ENCODE measurements at regions not wholly inside any gene's neighbourhood (a gene's known extent, or its start where the extent isn't known, plus 50 kb on each side); places are given as distances from the start of the nearest gene placed in this dataset.
"Not testable (repeated sequence)": the region's sequence is repeated elsewhere in the genome, so short reads cannot be mapped to it uniquely, and the experiment has no call there.

DNA sequence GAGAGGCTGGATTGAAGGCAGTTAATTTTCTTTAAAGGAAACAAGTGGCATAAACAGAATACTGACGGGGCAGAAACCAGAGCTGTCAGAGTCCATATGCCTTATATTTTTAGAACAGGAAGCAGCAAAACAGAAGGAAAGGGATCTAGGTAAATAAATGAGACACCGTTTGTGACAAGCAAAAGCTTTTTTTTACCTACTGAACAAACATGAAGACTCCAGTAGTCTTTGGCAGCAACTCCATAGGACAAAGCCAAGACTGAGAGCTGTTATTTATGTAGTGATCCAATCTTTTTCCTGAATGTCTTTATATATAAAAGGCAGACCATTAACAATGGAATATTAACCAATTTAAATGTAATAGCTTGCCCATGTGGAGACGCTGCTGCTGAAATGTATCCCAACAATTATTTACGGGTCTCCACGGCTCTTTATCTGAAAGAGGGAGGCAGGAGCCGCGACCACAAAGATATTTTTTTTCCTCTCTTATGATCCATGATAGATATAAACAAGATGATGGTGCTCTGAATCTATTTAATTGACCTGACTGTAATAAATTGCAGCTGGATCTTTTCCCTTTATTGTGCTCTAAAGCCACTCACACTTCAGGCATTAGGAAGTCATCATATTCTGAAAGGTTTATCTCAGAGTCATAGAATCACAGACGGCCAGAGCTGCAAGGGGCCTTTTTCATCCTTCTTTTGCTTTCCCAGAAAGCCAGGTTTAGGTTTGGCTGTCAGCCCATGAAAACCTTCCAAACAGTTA, 687.8 kb downstream of the EFNB2 start:
- DNase-seq (ENCODE audit: low read depth) = no peak

DNA sequence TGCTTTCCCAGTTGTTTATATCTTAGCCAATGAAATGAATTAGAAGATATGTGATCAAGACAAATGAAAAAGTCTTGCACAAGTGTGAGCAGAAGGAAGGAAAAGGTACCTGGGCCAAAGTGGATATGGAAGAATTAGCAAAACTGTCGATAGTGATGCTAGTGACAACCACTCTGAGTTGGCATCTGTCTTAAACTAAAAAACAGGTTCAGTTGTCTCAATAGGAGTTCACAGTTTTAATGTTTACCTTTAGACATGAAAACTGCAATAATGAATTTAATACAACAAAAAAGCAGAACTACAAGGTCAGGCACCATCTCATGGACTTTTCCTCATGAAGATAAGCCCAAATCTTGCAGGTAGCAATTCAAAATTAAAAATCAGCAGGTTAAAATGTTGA, 688.5 kb downstream of the EFNB2 start:
- DNase-seq (ENCODE audit: low read depth) = no peak

DNA sequence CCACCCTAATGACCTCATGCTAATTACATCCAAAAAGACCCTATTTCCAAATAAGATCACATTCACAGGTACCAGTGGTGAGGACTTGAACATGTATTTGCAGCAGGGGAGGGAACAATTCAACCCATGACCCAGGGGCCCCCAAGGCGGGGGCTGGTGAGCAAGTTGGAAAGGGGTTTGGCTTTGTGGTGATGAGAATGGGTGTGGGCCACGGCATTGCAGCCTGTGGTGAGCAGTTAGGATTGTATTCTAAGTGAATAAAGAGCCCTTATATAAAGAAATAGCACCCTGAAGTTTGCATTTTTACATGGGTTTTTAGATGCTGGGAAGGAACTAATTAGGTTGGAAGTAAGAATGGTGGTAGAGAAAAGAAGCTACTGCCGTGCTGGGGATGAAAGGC, 694.2 kb downstream of the EFNB2 start:
- DNase-seq (ENCODE audit: low read depth) = no peak

DNA sequence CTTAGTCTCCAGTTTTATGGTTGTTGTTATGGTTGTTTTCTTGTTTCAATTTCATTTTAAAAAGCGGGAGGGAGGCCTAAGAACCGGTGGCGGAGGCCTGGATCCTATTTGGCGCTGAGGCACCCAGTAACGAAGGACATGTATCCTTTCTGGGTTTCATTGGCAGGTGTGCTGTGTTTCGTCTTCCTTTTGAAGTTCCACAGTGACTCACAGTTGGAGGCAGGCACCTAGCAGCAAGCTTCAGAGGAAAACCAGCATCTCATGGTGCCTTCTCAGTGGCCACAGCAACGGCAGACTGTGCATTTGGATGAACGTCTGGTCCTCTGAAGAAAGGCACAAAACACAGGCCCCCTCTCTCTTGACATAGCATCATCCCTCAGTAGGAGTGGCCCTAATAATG, 697.2 kb downstream of the EFNB2 start:
- DNase-seq (ENCODE audit: low read depth) = no peak

DNA sequence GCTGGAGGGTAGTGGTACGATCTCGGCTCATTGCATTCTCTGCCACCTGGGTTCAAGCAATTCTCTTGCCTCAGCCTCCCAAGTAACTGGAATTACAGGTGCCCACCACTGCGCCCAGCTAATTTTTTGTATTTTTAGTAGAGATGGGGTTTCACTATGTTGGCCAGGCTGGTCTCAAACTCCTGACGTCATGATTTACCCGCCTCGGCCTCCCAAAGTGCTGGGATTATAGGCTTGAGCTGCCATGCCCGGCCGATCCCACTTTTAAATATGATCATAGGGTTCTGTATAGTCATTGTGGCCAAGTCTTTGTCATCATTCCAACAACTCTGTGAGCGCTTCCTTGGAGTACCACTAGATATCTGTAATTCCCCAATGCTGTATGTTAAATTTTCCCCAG, 698.2 kb downstream of the EFNB2 start:
- not testable (repeated sequence) for DNase-seq (ENCODE audit: low read depth)

DNA sequence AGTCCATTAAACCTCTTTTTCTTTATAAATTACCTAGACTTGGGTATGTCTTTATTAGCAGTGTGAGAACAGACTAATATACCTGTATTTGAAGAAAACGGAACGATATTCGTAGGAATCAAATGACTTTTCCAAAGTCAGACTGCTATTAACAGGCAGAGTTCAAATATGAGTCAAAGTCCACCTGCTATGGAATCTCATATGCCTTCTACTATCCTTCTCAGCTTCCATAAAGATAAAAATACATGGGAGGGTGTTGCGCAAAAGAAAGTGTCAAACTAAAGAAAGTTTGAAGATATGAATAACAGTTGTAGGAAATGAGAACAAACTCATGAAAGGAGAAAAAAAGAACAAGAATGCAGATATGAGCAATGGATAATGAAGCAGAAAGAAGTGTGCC, 704.6 kb downstream of the EFNB2 start:
- DNase-seq (ENCODE audit: low read depth) = no peak

DNA sequence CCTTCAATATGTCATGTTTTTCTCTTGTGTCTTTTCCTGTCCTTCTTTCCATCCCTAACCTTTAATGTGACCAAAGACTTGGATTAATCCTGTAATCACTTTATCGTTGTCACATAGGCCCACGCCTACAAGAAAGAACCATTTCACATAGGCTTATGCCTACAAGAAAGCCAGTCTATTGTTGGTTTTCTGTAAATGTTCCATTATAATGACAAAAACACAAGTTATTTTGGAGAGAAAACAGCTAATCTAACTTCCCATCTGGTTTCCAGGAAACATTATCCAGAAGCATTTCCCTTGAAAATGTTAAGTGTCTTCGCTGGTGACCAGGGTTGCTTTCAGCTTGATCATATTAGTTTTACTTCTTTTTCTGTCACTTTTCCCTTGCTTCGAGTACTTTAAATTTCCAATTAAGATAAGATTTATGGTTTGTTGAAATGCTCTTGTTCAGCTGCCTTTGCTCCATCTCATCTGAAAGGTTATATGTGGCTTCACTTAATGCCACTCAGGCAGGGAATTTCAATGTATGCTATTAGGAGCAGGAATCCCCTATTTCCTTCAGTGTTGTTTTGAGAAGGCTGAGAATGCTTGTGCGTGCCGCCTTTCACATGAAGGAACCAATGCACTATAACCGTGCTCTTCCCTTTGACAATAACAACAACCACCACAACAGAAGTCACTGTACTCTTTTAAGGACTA, 708.2 kb downstream of the EFNB2 start:
- no peak for DNase-seq (ENCODE audit: low read depth)

DNA sequence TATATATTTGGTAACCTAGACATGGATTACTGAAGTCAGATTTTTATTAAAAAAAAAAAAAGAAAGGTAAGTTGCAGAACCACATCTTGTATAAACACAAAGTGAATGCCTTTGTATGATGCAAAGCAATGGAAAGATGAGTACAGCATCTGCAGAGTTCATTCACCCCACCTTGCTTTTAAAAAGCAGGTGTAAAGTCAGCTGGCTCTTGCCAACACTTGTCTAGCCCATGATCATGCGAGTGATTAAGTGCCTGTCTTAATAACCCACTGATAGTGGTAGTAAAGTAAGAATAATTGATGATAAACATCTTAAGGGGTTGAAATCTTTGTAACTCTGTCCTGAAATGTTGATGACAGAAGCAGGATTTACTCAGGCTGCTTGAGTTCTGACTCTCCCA, 710.4 kb downstream of the EFNB2 start:
- no peak for DNase-seq (ENCODE audit: low read depth)

DNA sequence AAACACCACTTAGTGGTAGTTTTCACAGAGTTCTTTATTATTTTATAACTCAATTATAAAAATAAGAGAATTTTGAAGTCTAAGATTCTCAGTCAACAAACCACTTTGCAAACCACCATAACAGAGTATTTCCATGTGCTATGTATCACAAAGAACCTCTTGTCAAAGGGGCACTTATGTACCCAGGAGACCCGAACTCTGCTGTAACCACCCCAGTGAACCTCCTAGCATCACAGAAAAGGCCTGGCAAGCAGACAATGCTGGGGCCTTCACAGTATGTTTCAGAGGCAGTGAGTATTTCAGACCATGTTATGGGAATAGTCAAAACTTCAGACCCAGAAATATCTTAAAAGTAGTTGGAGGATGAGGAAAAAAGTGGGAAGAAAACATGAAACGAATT, 714.1 kb downstream of the EFNB2 start:
- no peak for DNase-seq (ENCODE audit: low read depth)

DNA sequence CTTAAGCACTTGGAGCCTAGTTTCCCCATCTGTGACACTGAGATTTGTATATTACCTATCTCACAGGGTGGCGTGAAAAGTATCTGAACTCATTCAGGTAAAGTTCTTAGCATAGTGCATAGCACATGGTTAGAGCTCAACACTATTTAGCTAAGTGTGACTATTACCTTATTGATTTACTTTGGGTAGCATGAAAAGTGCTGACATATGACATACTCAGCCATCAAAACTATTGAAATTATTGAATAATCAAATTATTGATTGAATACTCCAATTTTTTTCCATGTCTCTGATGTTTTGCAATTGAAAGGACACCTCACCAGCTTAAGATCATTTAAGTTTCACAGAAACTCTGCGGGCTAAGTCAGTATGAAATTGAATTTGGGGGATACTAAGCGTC, 715.0 kb downstream of the EFNB2 start:
- no peak for DNase-seq (ENCODE audit: low read depth)

DNA sequence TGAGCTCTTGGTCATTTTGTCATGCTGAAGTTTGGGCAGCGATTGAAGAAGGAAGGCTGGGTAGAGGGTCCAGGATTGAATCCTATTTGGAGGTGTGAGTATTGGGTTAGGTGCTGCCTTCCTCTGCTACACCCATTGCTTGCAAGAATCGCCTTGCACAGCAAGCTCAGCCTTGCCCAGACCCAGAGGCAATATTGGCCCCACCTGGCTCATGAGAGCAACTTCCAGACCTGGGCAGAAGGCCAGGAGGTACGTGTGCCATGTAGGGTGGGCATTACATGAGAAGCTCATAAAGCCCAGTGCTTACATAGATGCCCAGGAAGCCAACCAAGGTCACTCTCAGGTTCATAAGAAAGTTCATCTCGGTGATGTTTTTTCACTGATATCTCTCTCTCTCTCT, 718.0 kb downstream of the EFNB2 start:
- DNase-seq (ENCODE audit: low read depth) = no peak

DNA sequence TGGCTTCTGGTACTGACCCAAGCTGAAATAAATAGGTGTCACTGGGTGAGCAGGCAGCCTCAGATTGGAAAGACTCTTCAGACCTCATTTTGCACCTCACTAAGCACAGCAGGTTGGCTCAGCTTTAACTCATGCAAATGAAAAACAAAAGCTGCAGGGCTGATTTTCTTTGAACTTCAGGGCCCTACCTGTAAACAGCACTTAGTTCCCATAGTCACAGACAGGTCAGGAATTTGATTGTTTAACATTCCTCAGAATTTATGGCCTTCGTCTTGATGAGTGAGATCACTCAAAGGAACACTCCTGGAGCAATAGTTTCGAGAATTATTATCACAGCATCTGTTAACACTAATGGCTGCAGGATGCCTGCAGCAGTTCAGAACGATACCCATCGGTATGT, 718.5 kb downstream of the EFNB2 start:
- no peak for DNase-seq (ENCODE audit: low read depth)

DNA sequence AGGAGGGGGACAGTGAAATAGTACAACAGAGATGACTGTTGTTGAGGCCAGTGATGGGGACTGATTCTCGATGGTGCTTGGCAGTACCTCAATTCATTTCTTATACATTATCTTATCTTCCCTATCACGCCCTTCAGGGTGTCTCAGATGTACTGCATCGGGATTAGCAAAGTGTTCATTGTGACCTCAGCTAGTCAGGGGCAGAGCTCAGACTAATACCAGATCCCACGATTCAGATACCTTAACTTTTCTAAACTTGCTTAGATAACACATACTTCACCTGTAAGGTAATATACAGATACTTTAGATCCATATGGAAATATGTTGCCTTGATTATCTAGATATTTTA, 720.6 kb downstream of the EFNB2 start:
- no peak for DNase-seq (ENCODE audit: low read depth)

DNA sequence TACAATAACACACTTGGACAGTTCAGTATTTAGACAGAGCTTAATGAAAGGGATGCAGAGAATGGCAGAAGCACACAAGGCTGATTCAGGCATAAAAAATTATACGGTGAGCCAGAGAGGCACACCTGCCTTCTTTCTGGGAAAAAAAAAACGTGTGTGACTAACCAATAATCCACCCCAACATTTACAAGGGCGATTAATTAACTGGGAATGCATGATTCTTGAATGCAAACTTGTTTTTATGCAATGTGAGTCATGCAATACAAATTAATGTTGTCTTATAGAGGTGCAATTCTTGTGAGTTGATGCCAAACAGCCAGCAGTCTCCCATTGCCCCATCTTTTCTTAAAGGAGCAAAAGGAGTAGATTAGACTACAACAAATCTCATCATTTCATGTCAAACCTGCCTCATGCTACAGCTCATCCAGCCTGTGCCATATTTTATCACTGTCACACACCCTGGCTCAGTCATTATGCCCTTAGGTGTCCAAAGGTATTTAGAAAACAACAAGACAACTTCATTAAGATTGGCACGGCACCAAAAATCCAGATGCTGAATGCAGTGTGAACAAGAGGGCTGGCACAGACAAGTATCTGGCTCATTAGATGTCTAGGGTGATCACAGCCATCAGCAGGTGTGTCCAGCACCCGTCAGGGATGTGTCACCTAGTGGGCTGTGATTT, 721.1 kb downstream of the EFNB2 start:
- no peak for DNase-seq (ENCODE audit: low read depth)

DNA sequence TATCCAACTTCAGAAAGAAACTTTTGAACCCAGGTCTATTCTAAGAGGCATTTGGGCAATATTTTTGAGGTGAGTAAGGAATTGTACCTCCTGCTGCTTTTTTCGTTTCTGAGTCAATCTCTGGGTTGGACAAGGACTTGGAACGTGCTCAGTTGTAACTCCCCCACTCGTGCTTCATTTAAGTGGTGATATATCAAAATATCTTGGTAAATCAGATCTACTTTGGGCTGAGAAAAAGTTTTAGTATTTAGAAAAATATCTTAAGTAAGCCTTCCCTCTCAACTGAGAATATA, 728.9 kb downstream of the EFNB2 start:
- no peak for DNase-seq (ENCODE audit: low read depth)

DNA sequence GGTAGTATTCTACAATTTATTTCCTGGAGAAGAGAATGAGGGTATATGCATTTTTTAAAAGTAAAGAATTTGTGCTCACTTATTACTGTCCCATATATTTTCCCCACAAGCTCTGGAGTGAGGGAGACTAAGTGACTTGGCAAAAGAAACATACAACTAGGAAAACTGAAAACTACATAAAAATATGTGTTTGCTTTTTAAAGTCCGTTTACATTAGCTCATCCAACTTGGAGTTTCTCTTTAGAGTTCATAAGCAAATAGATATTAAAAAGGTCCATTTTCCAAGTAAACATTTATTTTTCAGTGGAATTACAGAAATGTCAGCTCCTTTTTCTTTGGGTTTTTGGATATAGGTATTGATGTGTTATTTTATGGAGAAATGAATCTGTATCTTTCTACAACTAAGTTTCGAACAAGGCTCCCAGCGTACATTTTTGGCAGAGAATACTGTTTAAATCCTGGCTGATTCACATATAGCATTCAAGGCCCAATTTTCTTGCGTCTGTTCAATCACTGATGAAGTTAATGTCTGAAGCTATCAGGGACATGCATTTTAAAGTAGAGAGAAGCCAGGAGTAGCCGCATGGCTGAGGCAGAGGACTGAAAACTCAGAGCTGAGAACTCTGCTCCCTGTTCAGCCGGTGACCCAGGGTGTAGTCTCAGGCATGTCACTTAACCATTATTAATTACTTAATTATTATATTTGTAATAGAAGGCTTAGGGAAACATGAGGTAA, 729.4 kb downstream of the EFNB2 start:
- no peak for DNase-seq (ENCODE audit: low read depth)

DNA sequence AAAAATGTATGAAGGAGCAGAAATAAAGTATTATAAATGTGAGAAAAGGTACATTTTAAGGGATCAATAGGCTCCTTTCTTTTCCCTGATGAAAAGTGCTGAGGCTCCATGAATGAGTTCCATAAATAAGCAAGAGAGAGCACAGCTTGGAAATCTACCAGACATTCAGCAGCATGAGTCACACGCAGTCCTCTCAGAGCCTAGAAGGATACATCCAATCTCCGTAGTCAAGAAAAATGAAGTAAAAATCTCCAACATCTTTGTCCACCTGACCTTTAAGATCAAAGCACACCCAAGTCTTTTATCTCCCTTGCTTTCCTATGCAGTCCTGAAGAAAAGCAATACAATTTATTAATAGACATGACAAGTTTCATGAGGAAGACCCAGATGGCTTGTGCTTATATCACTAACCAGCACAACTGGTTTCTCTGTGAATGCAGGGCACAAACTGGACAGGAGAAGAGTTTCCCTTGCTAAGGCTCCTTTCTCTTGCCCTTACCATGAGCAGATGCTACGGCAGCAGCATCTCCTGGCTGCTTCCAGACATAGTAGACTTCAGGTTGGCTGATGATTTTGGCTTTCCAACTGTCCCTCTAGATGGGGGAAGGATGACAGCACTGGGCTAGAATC, 730.8 kb downstream of the EFNB2 start:
- DNase-seq (ENCODE audit: low read depth) = no peak

DNA sequence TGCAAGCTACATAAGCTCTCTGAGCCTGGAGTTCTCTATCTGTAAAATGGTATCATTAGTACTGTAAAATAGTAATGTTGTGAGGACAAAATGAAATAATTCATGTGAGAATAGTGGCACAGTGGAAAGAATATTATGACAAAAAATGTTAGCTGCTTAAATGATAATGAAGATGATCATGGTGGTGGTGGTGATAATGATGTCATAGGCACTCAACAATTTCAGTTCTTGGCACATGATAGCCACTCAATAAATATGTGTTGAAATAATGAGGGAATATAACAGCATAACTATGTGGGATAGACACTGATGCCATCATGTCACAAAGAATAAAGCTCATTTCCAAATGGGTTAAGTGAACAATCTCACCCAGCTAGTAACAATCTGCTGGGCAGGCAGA, 736.3 kb downstream of the EFNB2 start:
- DNase-seq (ENCODE audit: low read depth) = no peak

DNA sequence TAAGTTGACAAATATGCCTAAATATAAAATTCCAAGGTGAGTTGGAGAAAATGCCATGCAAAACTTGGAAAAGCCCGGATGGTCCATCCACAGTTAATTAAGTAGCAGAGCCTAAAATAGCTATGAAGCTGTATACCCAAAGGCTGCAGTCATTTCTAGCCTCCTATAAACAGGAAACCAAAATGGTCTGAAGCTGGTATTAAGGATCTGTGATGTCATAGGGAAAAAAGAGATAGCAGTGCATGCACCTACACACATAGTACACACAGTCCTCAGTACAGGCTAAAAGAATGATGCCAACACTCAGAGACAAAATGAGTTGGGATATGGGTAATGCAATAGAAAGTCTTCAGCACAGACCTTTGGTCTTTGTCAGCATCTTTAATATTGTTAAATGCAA, 736.9 kb downstream of the EFNB2 start:
- DNase-seq (ENCODE audit: low read depth) = no peak

DNA sequence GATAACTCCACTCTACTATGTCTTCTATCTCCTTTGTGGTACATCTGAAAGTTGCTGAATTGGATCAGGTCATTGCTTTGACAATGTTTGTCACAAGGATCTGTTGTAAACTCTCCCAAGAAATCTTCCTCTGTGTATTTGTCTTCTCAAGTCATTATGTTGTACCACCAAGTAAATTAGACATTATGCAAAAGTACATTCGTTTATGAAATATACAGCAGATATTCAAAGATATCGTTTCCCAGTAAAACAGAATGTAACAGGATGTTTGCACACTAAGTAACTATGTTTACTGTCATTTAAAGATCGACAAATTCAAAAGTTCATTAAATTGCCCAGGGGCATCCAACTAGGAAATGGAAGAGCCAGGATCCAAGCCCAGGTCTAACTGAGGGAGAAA, 739.4 kb downstream of the EFNB2 start:
- no peak for DNase-seq (ENCODE audit: low read depth)

DNA sequence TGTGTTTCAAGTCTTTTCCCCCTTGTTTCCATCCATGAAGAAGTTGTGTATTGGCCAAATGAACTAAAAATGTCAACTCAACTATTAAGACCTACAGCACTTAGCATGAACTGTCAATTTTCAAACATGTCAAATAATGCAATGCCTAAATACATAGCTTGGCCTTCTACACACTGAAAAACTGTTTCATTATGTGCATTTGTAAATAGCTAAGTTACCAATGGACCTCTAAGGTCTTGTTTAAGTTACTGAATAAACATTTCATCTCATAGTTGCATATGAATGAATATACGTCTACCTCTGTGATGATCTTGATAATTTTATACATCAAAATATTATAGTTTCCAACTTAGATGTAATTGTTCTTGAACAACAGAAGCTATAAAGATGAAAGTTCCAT, 744.5 kb downstream of the EFNB2 start:
- no peak for DNase-seq (ENCODE audit: low read depth)

DNA sequence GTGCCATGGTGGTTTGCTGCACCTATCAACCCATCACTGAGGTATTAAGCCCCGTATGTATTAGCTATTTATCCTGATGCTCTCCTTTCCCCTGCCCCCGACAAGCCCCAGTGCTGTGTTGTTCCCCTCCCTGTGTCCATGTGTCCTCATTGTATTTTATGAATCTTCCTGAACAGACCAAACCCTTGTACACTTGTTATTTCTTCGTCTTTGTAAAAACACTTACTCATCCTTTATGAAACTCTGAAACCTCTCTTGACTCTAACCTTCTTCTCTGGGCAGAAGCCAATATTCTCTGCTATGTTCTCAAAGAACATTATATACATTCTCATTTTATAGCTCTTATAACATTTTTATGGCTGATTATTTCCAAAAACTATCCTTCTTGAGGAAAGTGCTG, 746.9 kb downstream of the EFNB2 start:
- DNase-seq (ENCODE audit: low read depth) = no peak

DNA sequence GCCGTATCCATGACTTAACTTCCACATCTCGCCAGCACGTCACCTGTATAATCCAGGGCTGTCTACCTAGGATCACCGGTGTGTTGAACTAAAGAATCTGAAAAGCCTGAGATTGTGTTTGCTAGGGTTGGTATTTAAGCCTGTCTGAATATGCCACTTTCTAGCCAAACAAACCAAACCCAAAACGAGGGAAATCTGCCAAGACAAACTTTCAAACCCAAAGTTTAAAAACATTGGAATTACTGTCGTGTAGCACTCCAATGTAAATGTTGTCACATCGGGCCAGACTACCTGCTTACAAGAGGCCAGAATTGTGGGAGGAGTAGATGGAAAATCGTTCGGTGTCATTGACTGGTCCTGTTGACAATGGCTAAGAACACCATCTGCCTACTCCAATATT, 747.8 kb downstream of the EFNB2 start:
- no peak for DNase-seq (ENCODE audit: low read depth)

Data from activated T-cell treated with anti-CD3 and anti-CD28 coated beads for 1 hour (primary cell).